ENCODE measurements at regions not wholly inside any gene's neighbourhood (a gene's known extent, or its start where the extent isn't known, plus 50 kb on each side); places are given as distances from the start of the nearest gene placed in this dataset.

DNA sequence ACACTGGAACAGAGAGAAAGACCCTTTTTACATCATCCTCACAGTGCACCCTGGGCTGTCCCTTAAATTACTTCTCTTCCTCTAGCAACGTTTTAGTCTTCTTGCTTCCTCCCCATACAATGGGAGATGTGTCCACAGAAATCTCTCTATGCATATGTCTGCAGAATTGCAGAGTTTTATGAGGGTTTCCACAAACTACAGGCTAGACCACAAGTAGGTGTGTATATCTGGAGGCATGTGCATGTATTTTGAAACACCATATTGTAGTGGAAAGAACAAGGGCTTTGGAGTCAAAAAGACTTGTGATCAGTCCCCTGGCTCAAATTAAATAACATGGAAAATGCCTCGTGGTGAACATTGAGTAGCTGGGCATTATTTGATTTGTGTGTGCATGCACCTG, 121.3 kb upstream of the IPO9 start:
- peaks cover 3% of the 10 kb centered on the region for H3K36me3 Mint-ChIP-seq (ENCODE audit: insufficient read depth)
- ATAC-seq (replicated peaks) (no peak), DNase-seq (no peak)
- no peaks in the 10 kb centered on the region for H3K4me1 Mint-ChIP-seq (ENCODE audit: low read depth in 2 of 2)
- no peak overlapping the region for H3K27ac Mint-ChIP-seq
- peaks cover 25 to 40% of the 10 kb centered on the region in 2 donors for H3K27me3 Mint-ChIP-seq
- no peaks in the 10 kb centered on the region for H3K9me3 Mint-ChIP-seq
- no peak overlapping the region for H3K4me3 Mint-ChIP-seq

DNA sequence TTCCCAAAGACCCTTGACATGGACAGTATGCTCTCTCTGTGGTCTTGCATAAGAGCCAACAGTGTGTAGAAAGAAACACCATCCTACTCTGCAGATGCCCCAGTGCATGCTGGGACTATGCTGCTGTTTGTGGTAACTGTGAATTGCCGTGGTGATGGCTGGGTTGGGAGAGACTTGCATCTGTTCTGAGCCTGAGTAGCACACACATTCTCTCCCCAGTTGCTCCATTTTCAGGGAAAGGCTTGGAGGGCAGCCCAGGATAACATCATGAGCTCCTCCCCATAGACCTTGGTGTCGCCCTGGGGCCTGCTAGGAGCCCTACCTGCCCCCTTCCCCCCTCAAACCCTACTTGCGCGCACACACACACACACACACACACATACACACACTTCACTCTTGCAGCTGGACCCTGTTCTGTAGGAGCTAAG, 120.9 kb upstream of the IPO9 start:
- no peaks in the 10 kb centered on the region for H3K4me1 Mint-ChIP-seq (ENCODE audit: low read depth in 2 of 2)
- H3K9me3 Mint-ChIP-seq = no peaks in the 10 kb centered on the region
- no peak for ATAC-seq (replicated peaks)
- DNase-seq = no peak
- H3K27ac Mint-ChIP-seq = no peak overlapping the region
- H3K27me3 Mint-ChIP-seq = peaks cover 25 to 40% of the 10 kb centered on the region in 2 donors
- peaks cover 3% of the 10 kb centered on the region for H3K36me3 Mint-ChIP-seq (ENCODE audit: insufficient read depth)
- no peak overlapping the region for H3K4me3 Mint-ChIP-seq

DNA sequence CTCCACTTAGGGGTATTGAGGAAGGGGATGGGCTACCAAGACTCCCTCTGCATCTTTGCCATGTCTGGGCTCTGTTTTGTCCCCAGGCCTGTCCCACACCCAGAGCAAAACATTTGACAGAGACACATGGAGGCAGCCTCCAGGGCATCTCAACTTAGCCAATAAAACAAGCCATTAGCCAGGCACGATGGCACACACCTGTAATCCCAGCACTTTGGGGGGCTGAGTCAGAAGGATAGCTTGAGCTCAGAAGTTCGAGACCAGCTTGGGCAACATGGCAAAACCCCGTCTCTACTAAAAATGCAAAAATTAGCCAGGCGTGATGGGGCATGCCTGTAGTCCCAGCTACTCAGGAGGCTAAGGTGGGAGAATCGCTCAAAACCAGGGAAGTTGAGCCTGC, 120.3 kb upstream of the IPO9 start:
- Mint-ChIP-seq H3K36me3 (ENCODE audit: insufficient read depth) (peaks cover 3% of the 10 kb centered on the region), H3K4me1 (ENCODE audit: low read depth in 2 of 2) (no peaks in the 10 kb centered on the region), H3K9me3 (no peaks in the 10 kb centered on the region), H3K27ac (no peak overlapping the region), H3K27me3 (peaks cover 25 to 40% of the 10 kb centered on the region in 2 donors), H3K4me3 (no peak overlapping the region)
- no peak for DNase-seq
- no peak for ATAC-seq (replicated peaks)

DNA sequence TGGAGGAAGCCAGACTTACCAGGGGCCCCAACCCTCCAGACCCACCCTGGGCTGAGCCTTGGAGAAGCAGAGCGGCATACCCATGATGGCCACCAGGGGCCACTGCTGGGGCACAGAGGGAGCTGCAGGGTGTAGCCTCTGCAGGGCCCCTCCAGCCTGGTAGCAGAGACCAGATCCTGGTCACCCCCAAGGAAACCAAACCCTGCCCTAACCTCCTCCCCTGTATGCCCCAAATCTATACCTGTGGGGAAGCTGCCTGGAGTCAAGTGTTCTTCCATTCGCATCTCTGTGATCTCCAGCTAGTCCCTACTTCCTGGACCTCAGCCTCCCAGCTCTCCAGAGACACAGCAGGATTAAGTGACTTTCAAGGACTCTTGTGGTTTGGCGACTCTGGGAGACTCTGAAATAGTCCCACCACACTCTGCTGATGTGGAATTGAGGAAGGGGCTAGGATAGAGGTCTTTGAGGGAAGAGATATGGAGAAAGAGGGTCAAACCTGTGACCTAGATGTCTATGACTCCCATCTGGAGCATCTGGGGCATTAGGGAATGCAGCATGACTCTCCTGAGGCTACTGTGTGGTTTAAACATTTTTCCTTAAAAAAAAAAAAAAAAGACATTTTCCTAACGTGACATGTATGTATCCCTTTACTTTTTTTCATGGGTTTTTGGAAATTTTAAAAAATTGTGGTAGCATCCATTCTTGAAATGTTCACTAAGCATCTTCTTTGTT, 119.2 kb upstream of the IPO9 start:
- no peaks in the 10 kb centered on the region for H3K4me1 Mint-ChIP-seq (ENCODE audit: low read depth in 2 of 2)
- H3K9me3 Mint-ChIP-seq = no peaks in the 10 kb centered on the region
- peaks cover 3% of the 10 kb centered on the region for H3K36me3 Mint-ChIP-seq (ENCODE audit: insufficient read depth)
- ATAC-seq (replicated peaks) = peak; percentile 79
- no peak overlapping the region for H3K27ac Mint-ChIP-seq
- no peak overlapping the region for H3K4me3 Mint-ChIP-seq
- DNase-seq = peak; percentile 32 to 49 (median 33)
- H3K27me3 Mint-ChIP-seq = peaks cover 18 to 40% of the 10 kb centered on the region in 2 donors

DNA sequence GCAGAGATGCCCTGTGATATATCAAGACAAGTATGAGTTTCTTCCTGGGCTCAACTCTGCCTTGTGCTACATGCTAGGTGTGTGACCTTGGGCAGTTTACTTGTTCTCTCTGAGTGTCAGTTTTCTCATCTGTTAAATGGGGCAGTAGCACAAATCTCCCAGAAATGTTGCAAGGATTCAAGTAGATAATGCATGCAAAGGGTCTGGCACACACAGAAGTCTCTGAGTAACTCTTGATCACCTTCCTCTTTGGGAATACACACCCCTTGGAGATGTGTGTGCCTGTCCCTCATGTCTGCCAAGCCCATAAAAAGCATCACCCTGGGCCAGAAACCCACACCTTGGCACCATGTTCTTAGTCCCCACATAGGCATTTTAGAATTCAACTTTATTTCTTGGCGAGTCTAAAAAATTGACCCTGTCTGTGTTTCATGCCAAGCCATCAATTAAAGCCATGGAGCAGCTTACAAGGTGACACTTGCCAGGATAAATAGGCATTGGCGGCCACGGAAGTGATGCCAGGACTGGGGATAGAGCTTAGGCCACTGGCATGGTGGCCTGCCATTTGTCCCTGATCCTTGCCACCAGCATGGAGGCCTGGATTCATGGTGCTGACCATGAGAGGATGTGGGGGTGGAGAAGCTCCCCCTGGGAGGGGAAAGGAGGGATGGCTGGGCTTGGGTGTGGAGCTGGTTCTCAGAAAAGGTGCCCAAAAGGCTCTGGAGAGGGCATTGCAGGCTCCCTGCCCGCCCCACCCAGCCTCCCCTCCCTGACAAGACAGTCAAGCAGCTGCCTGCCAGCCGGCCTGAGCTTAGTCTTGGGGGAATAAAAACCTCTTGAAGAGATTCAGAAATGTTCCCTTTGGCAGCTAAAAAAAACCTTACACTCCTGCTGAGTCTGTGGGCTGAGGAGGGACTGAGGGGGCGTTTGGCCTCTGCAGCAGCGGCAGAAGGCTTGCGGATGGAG, 118.0 kb upstream of the IPO9 start:
- Mint-ChIP-seq H3K4me3 (no peak overlapping the region), H3K4me1 (ENCODE audit: low read depth in 2 of 2) (no peaks in the 10 kb centered on the region), H3K9me3 (no peaks in the 10 kb centered on the region), H3K27me3 (peaks cover 6 to 28% of the 10 kb centered on the region in 2 donors), H3K36me3 (ENCODE audit: insufficient read depth) (peaks cover 3% of the 10 kb centered on the region), H3K27ac (no peak overlapping the region)
- DNase-seq = no peak
- no peak for ATAC-seq (replicated peaks)

DNA sequence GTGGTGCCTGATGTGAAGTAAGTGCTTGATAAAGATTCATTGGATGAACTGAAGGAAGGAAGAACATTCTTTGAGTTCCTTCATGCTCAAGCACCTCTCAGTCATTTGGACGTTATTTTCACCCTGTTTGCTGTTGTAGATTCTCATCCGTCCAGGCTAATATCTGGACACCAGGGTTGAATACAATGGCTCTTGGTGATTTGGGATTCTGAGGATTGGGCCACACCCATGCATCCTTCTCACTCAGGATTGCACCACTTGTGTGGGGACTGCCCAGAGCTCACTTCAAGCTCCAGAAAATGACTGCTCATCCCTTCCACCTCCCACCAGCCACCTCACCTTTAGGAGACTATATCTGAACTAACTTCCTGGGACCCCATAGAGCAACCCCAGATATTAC, 117.1 kb upstream of the IPO9 start:
- DNase-seq (no peak), ATAC-seq (replicated peaks) (no peak)
- no peak overlapping the region for H3K4me3 Mint-ChIP-seq
- no peaks in the 10 kb centered on the region for H3K4me1 Mint-ChIP-seq (ENCODE audit: low read depth in 2 of 2)
- no peak overlapping the region for H3K27ac Mint-ChIP-seq
- H3K36me3 Mint-ChIP-seq (ENCODE audit: insufficient read depth) = no peaks in the 10 kb centered on the region
- H3K27me3 Mint-ChIP-seq = peaks cover 6 to 19% of the 10 kb centered on the region in 2 donors
- H3K9me3 Mint-ChIP-seq = no peaks in the 10 kb centered on the region

DNA sequence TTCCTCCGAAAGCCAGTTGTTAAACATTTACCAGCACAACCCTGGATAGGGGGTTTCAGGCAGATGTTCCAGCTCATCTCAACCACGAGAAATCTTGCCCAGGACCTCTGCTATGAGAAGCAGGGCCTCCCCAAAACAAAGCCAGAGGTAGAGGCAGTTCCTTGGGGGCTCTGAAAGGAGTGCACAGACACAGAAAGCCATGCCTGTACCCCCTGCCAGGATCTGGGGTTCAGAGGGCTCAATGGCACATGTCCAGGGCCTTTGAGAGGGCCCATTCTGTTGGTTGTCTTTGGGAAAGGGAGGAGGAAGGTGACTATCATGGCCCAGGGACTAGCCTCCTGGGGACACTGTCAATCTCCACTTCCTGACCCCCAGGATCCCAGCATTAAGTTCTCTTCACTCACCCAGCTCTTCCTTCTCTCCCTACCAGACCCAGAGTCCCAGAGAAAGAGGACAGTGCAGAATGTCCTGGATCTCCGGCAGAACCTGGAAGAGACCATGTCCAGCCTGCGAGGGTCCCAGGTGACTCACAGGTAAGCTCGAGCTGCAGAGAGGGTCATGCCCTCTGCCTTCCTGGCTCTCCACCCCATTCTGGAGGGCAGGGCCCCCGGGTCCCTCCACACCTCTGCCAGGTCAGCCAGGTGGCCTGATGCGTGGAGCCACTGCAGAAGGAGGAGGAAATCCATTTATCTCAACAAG, 116.4 kb upstream of the IPO9 start:
- DNase-seq (no peak), ATAC-seq (replicated peaks) (no peak)
- Mint-ChIP-seq H3K27me3 (peaks cover 6 to 12% of the 10 kb centered on the region in 2 donors), H3K4me3 (no peak overlapping the region), H3K9me3 (no peaks in the 10 kb centered on the region), H3K4me1 (ENCODE audit: low read depth in 2 of 2) (no peaks in the 10 kb centered on the region), H3K27ac (no peak overlapping the region), H3K36me3 (ENCODE audit: insufficient read depth) (no peaks in the 10 kb centered on the region)

DNA sequence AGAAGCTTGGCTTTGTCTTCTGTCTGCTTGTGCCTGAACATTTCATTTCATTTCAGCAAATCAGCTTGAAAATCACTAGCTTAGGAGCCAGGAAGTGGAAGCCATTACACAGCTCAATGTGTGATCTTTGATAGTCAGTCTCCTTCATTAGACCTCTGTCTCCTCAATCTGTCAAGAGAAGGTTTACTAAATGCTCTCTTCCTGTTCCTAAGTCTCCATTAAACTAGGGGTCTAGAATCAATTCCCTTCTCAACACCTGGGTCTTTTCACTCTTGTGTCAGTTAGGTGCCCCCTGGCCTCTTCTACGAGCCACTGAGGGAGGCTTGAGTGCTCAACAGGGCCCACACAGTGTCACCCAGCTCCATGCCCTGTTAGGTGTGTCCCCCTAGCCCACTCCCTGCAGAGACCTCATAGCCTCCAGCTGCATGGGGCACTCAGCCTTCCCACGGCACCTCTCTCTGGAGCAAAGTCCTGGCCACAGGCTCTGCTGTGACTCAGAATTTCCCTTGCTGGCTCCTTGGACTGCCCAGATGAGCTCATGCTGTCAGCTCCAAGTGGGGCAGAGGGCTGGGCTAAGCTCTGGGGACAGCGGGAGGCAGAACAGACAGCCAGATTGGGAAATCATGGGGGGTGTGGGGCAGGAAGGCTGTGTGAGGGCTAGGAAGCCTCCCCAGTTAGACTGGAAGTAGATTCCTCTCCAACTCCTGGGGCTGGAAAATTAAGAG, 115.7 kb upstream of the IPO9 start:
- Mint-ChIP-seq H3K4me1 (ENCODE audit: low read depth in 2 of 2) (no peaks in the 10 kb centered on the region), H3K27ac (no peak overlapping the region), H3K27me3 (peaks cover 5 to 6% of the 10 kb centered on the region in 2 donors), H3K9me3 (no peaks in the 10 kb centered on the region), H3K4me3 (no peak overlapping the region), H3K36me3 (ENCODE audit: insufficient read depth) (no peaks in the 10 kb centered on the region)
- no peak for ATAC-seq (replicated peaks)
- no peak for DNase-seq

DNA sequence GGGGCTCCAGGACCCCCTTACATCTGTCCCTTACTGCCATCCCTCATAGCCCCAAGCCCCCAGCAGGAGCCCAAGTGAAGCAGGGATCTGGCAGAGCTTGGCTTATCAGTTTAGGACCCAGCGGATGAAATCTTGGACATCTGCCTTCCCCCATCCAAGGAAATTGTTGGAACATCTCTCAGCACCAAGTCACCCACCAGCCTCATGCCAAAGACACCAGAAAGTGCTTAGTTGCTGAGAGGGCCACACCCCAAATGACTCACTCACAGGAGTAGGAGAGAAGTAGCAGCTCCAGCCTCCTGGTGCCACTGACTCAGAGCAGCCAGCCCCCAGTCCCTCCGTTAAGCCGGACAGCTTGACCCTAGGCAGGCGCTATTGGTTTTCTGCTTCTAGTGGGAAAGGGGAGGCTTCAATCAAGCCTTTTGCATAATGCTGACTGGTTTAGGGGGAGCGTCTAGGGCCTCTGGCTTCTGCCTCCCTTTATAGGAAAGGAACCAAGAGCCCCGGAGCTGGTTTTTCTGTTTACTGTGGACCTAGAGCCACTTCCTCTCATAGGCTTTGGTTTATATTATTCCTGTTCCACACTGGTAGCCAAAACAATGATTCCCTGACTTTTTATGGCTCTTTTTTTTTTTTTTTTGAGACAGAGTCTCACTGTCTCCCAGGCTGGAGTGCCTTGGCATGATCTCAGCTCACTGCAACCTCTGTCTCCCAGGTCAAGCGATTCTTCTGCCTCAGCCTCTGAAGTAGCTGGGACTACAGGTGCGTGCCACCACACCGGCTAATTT, 114.2 kb upstream of the IPO9 start:
- no peak overlapping the region for H3K4me3 Mint-ChIP-seq
- no peak overlapping the region for H3K27ac Mint-ChIP-seq
- ATAC-seq (replicated peaks) (no peak), DNase-seq (no peak)
- no peaks in the 10 kb centered on the region for H3K27me3 Mint-ChIP-seq
- no peaks in the 10 kb centered on the region for H3K4me1 Mint-ChIP-seq (ENCODE audit: low read depth in 2 of 2)
- H3K9me3 Mint-ChIP-seq = no peaks in the 10 kb centered on the region
- no peaks in the 10 kb centered on the region for H3K36me3 Mint-ChIP-seq (ENCODE audit: insufficient read depth)

DNA sequence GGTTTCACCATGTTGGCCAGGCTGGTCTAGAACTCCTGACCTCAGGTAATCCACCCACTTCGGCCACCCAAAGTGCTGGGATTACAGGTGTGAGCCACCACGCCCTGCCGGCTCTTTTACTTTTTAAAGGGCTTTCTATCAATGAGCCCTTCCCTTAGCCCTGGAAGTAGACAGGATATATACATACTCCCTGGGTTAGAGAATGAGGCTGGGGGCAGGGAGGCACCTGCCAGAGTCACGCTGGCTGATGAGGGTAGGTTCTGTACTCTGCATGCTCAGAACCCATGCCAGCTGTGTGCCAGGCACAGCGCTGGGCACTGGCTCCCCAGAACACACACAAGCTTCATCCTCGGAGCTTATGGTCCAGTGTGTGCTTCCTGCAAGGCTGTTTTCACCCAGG, 113.6 kb upstream of the IPO9 start:
- no peaks in the 10 kb centered on the region for H3K9me3 Mint-ChIP-seq
- no peaks in the 10 kb centered on the region for H3K36me3 Mint-ChIP-seq (ENCODE audit: insufficient read depth)
- H3K27ac Mint-ChIP-seq = no peak overlapping the region
- H3K4me3 Mint-ChIP-seq = no peak overlapping the region
- no peaks in the 10 kb centered on the region for H3K4me1 Mint-ChIP-seq (ENCODE audit: low read depth in 2 of 2)
- no peaks in the 10 kb centered on the region for H3K27me3 Mint-ChIP-seq
- no peak for ATAC-seq (replicated peaks)
- DNase-seq = no peak

DNA sequence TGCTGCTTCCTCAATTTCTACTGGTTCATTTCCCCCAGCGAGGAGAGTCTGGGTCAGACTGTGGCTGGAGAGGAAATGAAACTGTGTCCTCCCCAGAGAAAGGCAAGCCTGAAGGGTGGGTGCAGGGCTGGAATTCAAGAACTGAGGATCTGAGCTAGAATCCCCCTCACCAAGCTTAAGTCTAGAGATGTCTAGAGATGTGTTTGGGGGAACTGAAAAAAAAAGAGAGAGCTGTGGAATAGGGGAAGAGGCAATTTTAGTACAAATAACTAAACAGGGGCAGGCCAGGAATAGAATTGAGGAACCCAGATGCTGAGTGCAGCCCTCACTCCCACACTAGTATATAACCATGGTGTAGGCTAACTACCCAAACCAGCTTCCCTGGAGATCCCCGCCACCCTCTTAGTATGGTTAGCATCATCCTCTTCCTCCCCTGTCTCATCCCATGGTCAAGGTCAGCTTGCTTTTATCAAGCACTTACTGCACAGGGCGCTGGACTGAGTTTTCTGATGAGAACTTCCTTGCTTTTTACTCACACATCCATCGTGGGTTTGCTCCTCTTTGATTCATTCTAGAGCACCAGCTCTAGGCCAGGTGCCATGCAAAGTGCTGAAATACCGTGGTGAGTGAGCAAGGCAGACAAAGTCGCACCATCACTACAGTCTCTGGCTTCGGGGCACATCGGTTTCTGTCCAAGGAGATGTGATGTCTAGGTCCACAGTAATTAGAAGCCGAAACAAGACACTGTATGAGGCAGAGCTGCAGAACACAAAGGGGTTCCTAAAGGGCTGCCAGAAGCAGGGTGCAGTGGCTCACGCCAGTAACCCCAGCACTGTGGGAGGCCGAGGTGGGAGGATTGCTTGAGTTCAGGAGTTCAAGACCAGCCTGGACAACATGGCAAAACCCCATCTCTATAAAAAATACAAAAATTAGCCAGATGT, 112.9 kb upstream of the IPO9 start:
- no peaks in the 10 kb centered on the region for H3K36me3 Mint-ChIP-seq (ENCODE audit: insufficient read depth)
- H3K4me3 Mint-ChIP-seq = no peak overlapping the region
- H3K4me1 Mint-ChIP-seq (ENCODE audit: low read depth in 2 of 2) = no peaks in the 10 kb centered on the region
- no peak overlapping the region for H3K27ac Mint-ChIP-seq
- H3K9me3 Mint-ChIP-seq = no peaks in the 10 kb centered on the region
- no peak for DNase-seq
- ATAC-seq (replicated peaks) = peak; percentile 22
- H3K27me3 Mint-ChIP-seq = no peaks in the 10 kb centered on the region

DNA sequence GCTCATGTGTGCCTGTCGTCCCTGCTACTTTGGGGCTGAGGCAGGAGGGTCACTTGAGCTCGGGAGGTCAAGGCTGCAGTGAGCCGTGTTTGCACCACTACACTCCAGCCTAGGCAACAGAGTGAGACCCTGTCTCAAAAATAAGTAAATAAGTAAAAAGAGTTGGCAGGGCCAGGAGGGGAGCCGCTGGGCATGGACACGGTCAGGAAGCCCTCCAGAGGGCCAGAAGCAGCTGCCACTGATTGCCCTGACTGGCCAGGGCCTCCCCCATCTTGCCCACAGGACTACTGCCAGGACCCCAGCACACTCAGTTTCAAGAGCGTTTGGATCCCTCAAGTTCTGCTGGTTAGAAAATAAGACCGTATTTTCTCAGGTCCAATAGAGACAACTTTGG, 112.2 kb upstream of the IPO9 start:
- Mint-ChIP-seq H3K4me3 (no peak overlapping the region), H3K9me3 (no peaks in the 10 kb centered on the region), H3K36me3 (ENCODE audit: insufficient read depth) (no peaks in the 10 kb centered on the region), H3K27me3 (no peaks in the 10 kb centered on the region), H3K4me1 (ENCODE audit: low read depth in 2 of 2) (no peaks in the 10 kb centered on the region), H3K27ac (no peak overlapping the region)
- ATAC-seq (replicated peaks) (no peak), DNase-seq (no peak)

Data from effector memory CD8-positive, alpha-beta T cell (primary cell).